ENCODE measurements at regions not wholly inside any gene's neighbourhood (a gene's known extent, or its start where the extent isn't known, plus 50 kb on each side); places are given as distances from the start of the nearest gene placed in this dataset.

GRCh38 chr5:99600952-99601351 is 672.1 kb upstream of the CHD1 start:
- Histone ChIP-seq H4K20me1 (ENCODE audit: insufficient read depth) (no peaks in the 10 kb centered on the region), H3K27me3 (ENCODE audit: insufficient read depth, low read length) (no peaks in the 10 kb centered on the region), H3K4me3 (replicated peaks in 1 of 2; ENCODE audit: low read depth in 1 of 2, low read length in 2 of 2) (no peak overlapping the region), H3K4me2 (ENCODE audit: low read length) (no peak overlapping the region), H3K9me2 (ENCODE audit: insufficient read depth) (no peaks in the 10 kb centered on the region), H3K9ac (ENCODE audit: low read length) (no peak overlapping the region), H3K27ac (ENCODE audit: low read depth, low read length) (no peak overlapping the region), H2AFZ (ENCODE audit: low read depth, low read length, poor library complexity, severe bottlenecking) (no peak overlapping the region), H3K4me1 (ENCODE audit: control insufficient read depth in 1 of 2, insufficient read depth in 2 of 2, low read length in 2 of 2) (no peaks in the 10 kb centered on the region), H3K79me2 (ENCODE audit: insufficient read depth, low read length) (no peaks in the 10 kb centered on the region), H3K9me3 (ENCODE audit: control insufficient read depth in 1 of 2, insufficient read depth in 1 of 2, low read depth in 1 of 2, low read length in 2 of 2) (no peaks in the 10 kb centered on the region), H3K36me3 (ENCODE audit: control insufficient read depth in 1 of 2, insufficient read depth in 2 of 2, low read length in 2 of 2) (no peaks in the 10 kb centered on the region)
- ChIA-PET POLR2A (no interaction called here), RAD21 (ENCODE audit: low non-redundant PET in 1 of 2, low total read pairs in 2 of 2, uncharacterized antibody in 2 of 2, unreplicated experiment in 2 of 2) (no interaction called here), CTCF (no interaction called here)
- intact Hi-C loops (cut with micrococcal nuclease): no loop called here
- TF ChIP-seq EZH2 (IDR thresholded peaks at IDR 0.05): no peak
- no peak for TF ChIP-seq CEBPB (IDR thresholded peaks at IDR 0.05; ENCODE audit: low read depth)
- no peak for TF ChIP-seq EZH2phosphoT487 (IDR thresholded peaks at IDR 0.05; ENCODE audit: borderline replicate concordance)
- no peak for TF ChIP-seq YY1 (IDR thresholded peaks at IDR 0.05; ENCODE audit: extremely low read depth, insufficient replicate concordance, low read depth, low read length)
- no peak for TF ChIP-seq ELF1 (IDR thresholded peaks at IDR 0.05; ENCODE audit: borderline replicate concordance, low read depth)
- no peak for TF ChIP-seq CTCF (IDR thresholded peaks at IDR 0.05 in 2 of 3, conservative IDR thresholded peaks at IDR 0.05 in 1 of 3; ENCODE audit: borderline replicate concordance in 1 of 3, insufficient read depth in 1 of 3, low read depth in 2 of 3, low read length in 2 of 3)
- no peak for TF ChIP-seq CBX3 (IDR thresholded peaks at IDR 0.05; ENCODE audit: low read depth)
- TF ChIP-seq EGR1 (IDR thresholded peaks at IDR 0.05; ENCODE audit: low read depth): no peak
- no peak for TF ChIP-seq ZNF274 (IDR thresholded peaks at IDR 0.05; ENCODE audit: low read depth, low read length)
- DNase-seq (ENCODE audit: low read depth, low spot score): no peak
- BruUV-seq (replicated peaks): no TSS peak
- ATAC-seq: no peak

GRCh38 chr5:99590806-99591205 is 662.0 kb upstream of the CHD1 start:
- CTCF ChIA-PET: no interaction called here
- H3K4me1 ChIP-seq (ENCODE audit: control insufficient read depth in 1 of 2, insufficient read depth in 2 of 2, low read length in 2 of 2): no peaks in the 10 kb centered on the region
- H3K9me2 ChIP-seq (ENCODE audit: insufficient read depth): no peaks in the 10 kb centered on the region
- H2AFZ ChIP-seq (ENCODE audit: low read depth, low read length, poor library complexity, severe bottlenecking): no peak overlapping the region
- no peak overlapping the region for H3K9ac ChIP-seq (ENCODE audit: low read length)
- no peaks in the 10 kb centered on the region for H3K79me2 ChIP-seq (ENCODE audit: insufficient read depth, low read length)
- no peaks in the 10 kb centered on the region for H3K9me3 ChIP-seq (ENCODE audit: control insufficient read depth in 1 of 2, insufficient read depth in 1 of 2, low read depth in 1 of 2, low read length in 2 of 2)
- intact Hi-C loops (cut with micrococcal nuclease): no loop called here
- ATAC-seq (no peak), DNase-seq (ENCODE audit: low read depth, low spot score) (no peak)
- no peaks in the 10 kb centered on the region for H3K27me3 ChIP-seq (ENCODE audit: insufficient read depth, low read length)
- H4K20me1 ChIP-seq (ENCODE audit: insufficient read depth): no peaks in the 10 kb centered on the region
- BruUV-seq (replicated peaks): no TSS peak
- no peak for TF ChIP-seq RAD21 (IDR thresholded peaks at IDR 0.05; ENCODE audit: low read depth)
- no peak for TF ChIP-seq FOSL1 (IDR thresholded peaks at IDR 0.05; ENCODE audit: low read depth)
- no peak for TF ChIP-seq SRF (IDR thresholded peaks at IDR 0.05; ENCODE audit: low read depth)
- no peak for TF ChIP-seq EGR1 (IDR thresholded peaks at IDR 0.05; ENCODE audit: low read depth)
- no peak for TF ChIP-seq TCF7L2 (IDR thresholded peaks at IDR 0.05; ENCODE audit: borderline replicate concordance, extremely low read depth, insufficient read depth, insufficient read length)
- TF ChIP-seq JUND (IDR thresholded peaks at IDR 0.05): no peak
- no peak for TF ChIP-seq SP1 (IDR thresholded peaks at IDR 0.05; ENCODE audit: low read depth)
- no peak for TF ChIP-seq ZNF274 (IDR thresholded peaks at IDR 0.05; ENCODE audit: low read depth, low read length)
- no peak for TF ChIP-seq CEBPB (IDR thresholded peaks at IDR 0.05; ENCODE audit: low read depth)
- no peak for TF ChIP-seq ZBTB33 (IDR thresholded peaks at IDR 0.05; ENCODE audit: extremely low read depth, insufficient replicate concordance, low read length)
- TF ChIP-seq ELF1 (IDR thresholded peaks at IDR 0.05; ENCODE audit: borderline replicate concordance, low read depth): no peak
- TF ChIP-seq SIN3A (IDR thresholded peaks at IDR 0.05; ENCODE audit: low read depth): no peak
- no peak overlapping the region for H3K4me3 ChIP-seq (replicated peaks in 1 of 2; ENCODE audit: low read depth in 1 of 2, low read length in 2 of 2)
- H3K36me3 ChIP-seq (ENCODE audit: control insufficient read depth in 1 of 2, insufficient read depth in 2 of 2, low read length in 2 of 2): no peaks in the 10 kb centered on the region
- RAD21 ChIA-PET (ENCODE audit: low non-redundant PET in 1 of 2, low total read pairs in 2 of 2, uncharacterized antibody in 2 of 2, unreplicated experiment in 2 of 2): no interaction called here
- H3K27ac ChIP-seq (ENCODE audit: low read depth, low read length): no peak overlapping the region
- no peak overlapping the region for H3K4me2 ChIP-seq (ENCODE audit: low read length)
- POLR2A ChIA-PET: no interaction called here
